GM12891 (cell line): ENCODE measurements at regions not wholly inside any gene's neighbourhood (a gene's known extent, or its start where the extent isn't known, plus 50 kb on each side); places are given as distances from the start of the nearest gene placed in this dataset.

Source experiments
- POLR2A ChIP-seq: IDR thresholded peaks from 2 replicates; pipeline ENCODE4 v1.6.1; 2011; ENCODE audit warnings: low read depth, low read length, control low read depth
- POLR2AphosphoS5 ChIP-seq: IDR thresholded peaks from 2 replicates; pipeline ENCODE4 v1.6.1; 2011; ENCODE audit warnings: low read depth, low read length, control low read depth
- SPI1 ChIP-seq: IDR thresholded peaks from 2 replicates; pipeline ENCODE4 v1.6.1; 2011; ENCODE audit warnings: low read depth, low read length, control low read depth
- TAF1 ChIP-seq: IDR thresholded peaks from 2 replicates; pipeline ENCODE4 v1.6.1; 2011; ENCODE audit warnings: low read depth, low read length, control low read depth

DNA sequence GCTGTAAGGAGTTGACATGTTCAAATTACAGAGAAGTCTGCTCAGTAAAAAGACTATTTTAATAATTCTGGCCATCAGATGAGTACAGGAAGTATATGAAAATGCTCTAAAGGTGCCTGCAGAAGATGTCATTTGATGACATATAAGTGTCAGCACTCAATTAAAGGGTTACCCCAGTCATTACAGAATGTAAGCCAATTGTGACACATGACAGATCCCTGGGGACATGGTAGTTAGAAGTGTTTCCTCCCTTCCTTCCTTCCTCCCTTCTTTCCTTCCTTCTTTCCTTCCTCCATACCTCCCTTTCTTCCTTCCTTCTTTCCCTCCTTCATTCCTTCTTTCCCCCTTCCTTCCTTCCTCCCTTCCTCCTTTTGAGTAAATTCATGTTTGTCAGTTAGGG is 453.0 kb downstream of the RAPGEF2 start:
- no peak for TF ChIP-seq TAF1
- no peak for TF ChIP-seq POLR2AphosphoS5
- no peak for TF ChIP-seq POLR2A
- TF ChIP-seq SPI1 = no peak
